22Rv1 (cell line): ENCODE measurements at regions not wholly inside any gene's neighbourhood (a gene's known extent, or its start where the extent isn't known, plus 50 kb on each side); places are given as distances from the start of the nearest gene placed in this dataset.

Experiments used
- ZFX ChIP-seq: fragments of 450-650 bp; IDR thresholded peaks from 2 replicates; pipeline ENCODE4 v1.6.1; 2017; ENCODE audit warnings: antibody characterized with exemption, borderline replicate concordance
- TF ChIP-seq, protein P1 (sequence below): fragments of 450-650 bp; IDR thresholded peaks from 2 replicates; pipeline ENCODE4 v1.5.1; 2017; ENCODE audit warnings: mild to moderate bottlenecking

DNA sequence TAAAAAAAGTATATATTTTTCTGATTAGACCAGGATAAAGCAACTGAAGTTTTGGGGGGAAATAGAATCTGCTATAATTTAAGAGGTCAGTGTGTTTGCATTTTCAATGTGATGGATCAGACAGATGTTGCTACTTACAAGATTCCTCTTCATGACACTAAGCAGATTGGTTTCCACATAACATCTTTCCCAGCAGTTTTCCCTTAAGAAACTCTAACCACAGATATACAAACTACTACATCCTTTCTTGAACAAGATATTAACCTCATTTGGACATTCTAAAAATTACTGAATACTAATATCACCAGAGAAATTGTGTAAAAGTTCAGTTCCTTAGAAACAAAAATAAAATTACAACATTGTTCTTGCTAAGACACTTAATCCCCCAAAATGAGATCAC, 106.7 kb upstream of the GUCY1A1 start:
- TF ChIP-seq, protein P1, sequence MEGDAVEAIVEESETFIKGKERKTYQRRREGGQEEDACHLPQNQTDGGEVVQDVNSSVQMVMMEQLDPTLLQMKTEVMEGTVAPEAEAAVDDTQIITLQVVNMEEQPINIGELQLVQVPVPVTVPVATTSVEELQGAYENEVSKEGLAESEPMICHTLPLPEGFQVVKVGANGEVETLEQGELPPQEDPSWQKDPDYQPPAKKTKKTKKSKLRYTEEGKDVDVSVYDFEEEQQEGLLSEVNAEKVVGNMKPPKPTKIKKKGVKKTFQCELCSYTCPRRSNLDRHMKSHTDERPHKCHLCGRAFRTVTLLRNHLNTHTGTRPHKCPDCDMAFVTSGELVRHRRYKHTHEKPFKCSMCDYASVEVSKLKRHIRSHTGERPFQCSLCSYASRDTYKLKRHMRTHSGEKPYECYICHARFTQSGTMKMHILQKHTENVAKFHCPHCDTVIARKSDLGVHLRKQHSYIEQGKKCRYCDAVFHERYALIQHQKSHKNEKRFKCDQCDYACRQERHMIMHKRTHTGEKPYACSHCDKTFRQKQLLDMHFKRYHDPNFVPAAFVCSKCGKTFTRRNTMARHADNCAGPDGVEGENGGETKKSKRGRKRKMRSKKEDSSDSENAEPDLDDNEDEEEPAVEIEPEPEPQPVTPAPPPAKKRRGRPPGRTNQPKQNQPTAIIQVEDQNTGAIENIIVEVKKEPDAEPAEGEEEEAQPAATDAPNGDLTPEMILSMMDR, result no peak
- TF ChIP-seq ZFX, result no peak
